Sigmoid colon (tissue), 6 donors: ENCODE measurements at regions not wholly inside any gene's neighbourhood (a gene's known extent, or its start where the extent isn't known, plus 50 kb on each side); places are given as distances from the start of the nearest gene placed in this dataset.

Source experiments
- DNase-seq: peaks from one replicate; pipeline ENCODE4 v3.0.0-alpha.2; 2019
- H3K27ac ChIP-seq, 4 donors: fragments of 200-600 bp; sonication (generic); one replicate each; pipeline ENCODE4 v1.5.1; 2016 to 2019; ENCODE audit warnings: mild to moderate bottlenecking in 1 of 4
- H3K27me3 ChIP-seq, 3 donors: fragments of 200-600 bp; sonication (generic); one replicate each; pipeline ENCODE4 v1.5.1; 2019; ENCODE audit warnings: mild to moderate bottlenecking in 1 of 3
- H3K36me3 ChIP-seq, 4 donors: fragments of 200-600 bp; sonication (generic); one replicate each; pipeline ENCODE4 v1.5.1; 2016 to 2019
- H3K4me1 ChIP-seq, 4 donors: fragments of 200-600 bp; sonication (generic); one replicate each; pipeline ENCODE4 v1.5.1; 2017 to 2019
- H3K4me3 ChIP-seq, 4 donors: fragments of 200-600 bp; sonication (generic); one replicate each; pipeline ENCODE4 v1.5.1; 2017 to 2019; ENCODE audit warnings: mild to moderate bottlenecking in 2 of 4, moderate library complexity in 1 of 4
- H3K9me3 ChIP-seq, 4 donors: fragments of 200-600 bp in 3 of 4; sonication (generic) in 3 of 4; one replicate each; pipeline versions ENCODE4 v1.5.1 to v1.6.1; 2013 to 2019
- CTCF ChIP-seq, 4 experiments: fragments of 450-650 bp in 3 of 4; fragments of 200-600 bp in 1 of 4; IDR thresholded peaks; one replicate each; pipeline ENCODE4 v1.5.1; 2016 to 2019; ENCODE audit warnings: antibody characterized with exemption in 4 of 4, mild to moderate bottlenecking in 3 of 4, moderate library complexity in 2 of 4
- EP300 ChIP-seq, 4 donors: sonication (generic); formaldehyde crosslinking; IDR thresholded peaks; one replicate each; pipeline ENCODE4 v1.6.1; 2017; ENCODE audit warnings: antibody characterized with exemption in 4 of 4
- POLR2A ChIP-seq, 2 donors: fragments of 450-650 bp; IDR thresholded peaks; one replicate each; pipeline ENCODE4 v1.6.1; 2016; ENCODE audit warnings: antibody characterized with exemption in 2 of 2, mild to moderate bottlenecking in 2 of 2, moderate library complexity in 2 of 2
- POLR2AphosphoS5 ChIP-seq, 4 donors: sonication (generic); formaldehyde crosslinking; IDR thresholded peaks; one replicate each; pipeline ENCODE4 v1.6.1; 2017; ENCODE audit warnings: antibody characterized with exemption in 4 of 4
- WGBS, 2 donors: extraction: QIAGEN DNeasy Blood & Tissue Kit; methylation state at CpG; one replicate each; pipeline ENCODE4 v1.1.7; 2013; 5-methylcytosine and 5-hydroxymethylcytosine counted together
- intact Hi-C: fragments of 100-400 bp; cut with DNase I; formaldehyde crosslinking; loops from one replicate; pipeline ENCODE4 v1.15.1; 2023
- donor health status: healthy with polysubstance abuse.
- donor health status: healthy.

GRCh38 chr2:11009891-11010290 is 98.2 kb downstream of the KCNF1 start:
- Histone ChIP-seq H3K27me3 (no peaks in the 10 kb centered on the region), H3K9me3 (peaks cover 0 to 5% (median 2%) of the 10 kb centered on the region in 4 donors), H3K4me1 (no peaks in the 10 kb centered on the region), H3K36me3 (no peaks in the 10 kb centered on the region), H3K4me3 (no peak overlapping the region), H3K27ac (no peak overlapping the region)
- no peak for TF ChIP-seq EP300 (IDR thresholded peaks at IDR 0.05)
- no peak for DNase-seq
- intact Hi-C loops: no loop called here
- 71 to 83% methylated on average over 6 of the region's 6 CpGs for WGBS, 2 donors

GRCh38 chr2:11011359-11011758 is 99.6 kb downstream of the KCNF1 start:
- no peak overlapping the region for H3K27ac ChIP-seq
- H3K27me3 ChIP-seq: no peaks in the 10 kb centered on the region
- TF ChIP-seq POLR2A (IDR thresholded peaks at IDR 0.05): no peak
- no peak for TF ChIP-seq EP300 (IDR thresholded peaks at IDR 0.05)
- no peak for TF ChIP-seq POLR2AphosphoS5 (IDR thresholded peaks at IDR 0.05)
- no peak for TF ChIP-seq CTCF (IDR thresholded peaks at IDR 0.05)
- no peak overlapping the region for H3K4me3 ChIP-seq
- intact Hi-C loops: no loop called here
- no peak for DNase-seq
- no peaks in the 10 kb centered on the region for H3K36me3 ChIP-seq
- no peaks in the 10 kb centered on the region for H3K4me1 ChIP-seq
- WGBS, 2 donors: 87 to 91% methylated on average over 7 of the region's 7 CpGs
- peaks cover 0 to 5% (median 2%) of the 10 kb centered on the region in 4 donors for H3K9me3 ChIP-seq

GRCh38 chr2:11012131-11012693 is 100.5 kb downstream of the KCNF1 start:
- no peaks in the 10 kb centered on the region for H3K36me3 ChIP-seq
- H3K9me3 ChIP-seq: peaks cover 0 to 5% (median 2%) of the 10 kb centered on the region in 4 donors
- no peak overlapping the region for H3K4me3 ChIP-seq
- no peaks in the 10 kb centered on the region for H3K4me1 ChIP-seq
- intact Hi-C loops: no loop called here
- H3K27ac ChIP-seq: no peak overlapping the region
- WGBS, 2 donors: 76 to 84% methylated on average over 6 of the region's 6 CpGs
- no peaks in the 10 kb centered on the region for H3K27me3 ChIP-seq
- no peak for DNase-seq
- no peak for TF ChIP-seq CTCF (IDR thresholded peaks at IDR 0.05)
- no peak for TF ChIP-seq POLR2A (IDR thresholded peaks at IDR 0.05)
- no peak for TF ChIP-seq EP300 (IDR thresholded peaks at IDR 0.05)
- no peak for TF ChIP-seq POLR2AphosphoS5 (IDR thresholded peaks at IDR 0.05)

GRCh38 chr2:11013196-11013595 is 101.5 kb downstream of the KCNF1 start:
- Histone ChIP-seq H3K27me3 (no peaks in the 10 kb centered on the region), H3K4me1 (no peaks in the 10 kb centered on the region), H3K27ac (no peak overlapping the region), H3K4me3 (no peak overlapping the region), H3K36me3 (no peaks in the 10 kb centered on the region), H3K9me3 (peaks cover 0 to 5% (median 2%) of the 10 kb centered on the region in 4 donors)
- no peak for DNase-seq
- 87 to 90% methylated on average over 6 of the region's 6 CpGs for WGBS, 2 donors
- intact Hi-C loops: no loop called here
- TF ChIP-seq POLR2A (IDR thresholded peaks at IDR 0.05) (no peak), POLR2AphosphoS5 (IDR thresholded peaks at IDR 0.05) (no peak)

GRCh38 chr2:11014026-11014425 is 102.3 kb downstream of the KCNF1 start:
- no peak for DNase-seq
- 58 to 82% methylated on average over 4 of the region's 4 CpGs for WGBS, 2 donors
- H3K9me3 ChIP-seq: peaks cover 0 to 5% (median 2%) of the 10 kb centered on the region in 4 donors
- intact Hi-C loops: no loop called here
- no peaks in the 10 kb centered on the region for H3K4me1 ChIP-seq
- H3K4me3 ChIP-seq: no peak overlapping the region
- H3K36me3 ChIP-seq: no peaks in the 10 kb centered on the region
- no peaks in the 10 kb centered on the region for H3K27me3 ChIP-seq
- no peak for TF ChIP-seq POLR2AphosphoS5 (IDR thresholded peaks at IDR 0.05)
- TF ChIP-seq POLR2A (IDR thresholded peaks at IDR 0.05): no peak
- no peak for TF ChIP-seq CTCF (IDR thresholded peaks at IDR 0.05)
- TF ChIP-seq EP300 (IDR thresholded peaks at IDR 0.05): no peak
- no peak overlapping the region for H3K27ac ChIP-seq
